ENCODE measurements at regions not wholly inside any gene's neighbourhood (a gene's known extent, or its start where the extent isn't known, plus 50 kb on each side); places are given as distances from the start of the nearest gene placed in this dataset.
"Not testable (repeated sequence)": the region's sequence is repeated elsewhere in the genome, so short reads cannot be mapped to it uniquely, and the experiment has no call there.

- DNase-seq (ENCODE audit: low read depth in 3 of 3, low spot score in 2 of 3): no peak
These were observed 165.6 kb upstream of the CCDC54 start for GRCh38 chr3:107211608-107212007.

GRCh38 chr3:107212618-107213017 is 164.6 kb upstream of the CCDC54 start:
- DNase-seq (ENCODE audit: low read depth in 3 of 3, low spot score in 2 of 3): no peak

- DNase-seq (ENCODE audit: low read depth in 3 of 3, low spot score in 2 of 3): no peak
These were observed 164.1 kb upstream of the CCDC54 start for GRCh38 chr3:107213044-107213669.

GRCh38 chr3:107216229-107216628 is 161.0 kb upstream of the CCDC54 start:
- DNase-seq (ENCODE audit: low read depth in 3 of 3, low spot score in 2 of 3): no peak

GRCh38 chr3:107216711-107217110 is 160.5 kb upstream of the CCDC54 start:
- no peak for DNase-seq (ENCODE audit: low read depth in 3 of 3, low spot score in 2 of 3)

GRCh38 chr3:107217172-107217571 is 160.1 kb upstream of the CCDC54 start:
- DNase-seq (ENCODE audit: low read depth in 3 of 3, low spot score in 2 of 3): no peak

- DNase-seq (ENCODE audit: low read depth in 3 of 3, low spot score in 2 of 3): no peak
These were observed 158.4 kb upstream of the CCDC54 start for GRCh38 chr3:107218864-107219269.

- no peak for DNase-seq (ENCODE audit: low read depth in 3 of 3, low spot score in 2 of 3)
These were observed 156.7 kb upstream of the CCDC54 start for GRCh38 chr3:107220538-107220937.

- DNase-seq (ENCODE audit: low read depth in 3 of 3, low spot score in 2 of 3): no peak
These were observed 155.4 kb upstream of the CCDC54 start for GRCh38 chr3:107221856-107222255.

- DNase-seq (ENCODE audit: low read depth in 3 of 3, low spot score in 2 of 3): no peak
These were observed 154.3 kb upstream of the CCDC54 start for GRCh38 chr3:107222907-107223306.

- DNase-seq (ENCODE audit: low read depth in 3 of 3, low spot score in 2 of 3): no peak
These were observed 153.1 kb upstream of the CCDC54 start for GRCh38 chr3:107224026-107224596.

- no peak for DNase-seq (ENCODE audit: low read depth in 3 of 3, low spot score in 2 of 3)
These were observed 150.1 kb upstream of the CCDC54 start for GRCh38 chr3:107227091-107227490.

GRCh38 chr3:107233877-107234276 is 143.4 kb upstream of the CCDC54 start:
- not testable (repeated sequence) for DNase-seq (ENCODE audit: low read depth in 3 of 3, low spot score in 2 of 3)

- DNase-seq (ENCODE audit: low read depth in 3 of 3, low spot score in 2 of 3): no peak
These were observed 141.9 kb upstream of the CCDC54 start for GRCh38 chr3:107235193-107235927.

- DNase-seq (ENCODE audit: low read depth in 3 of 3, low spot score in 2 of 3): peak; percentile 75 to 77 (median 76)
These were observed 141.3 kb upstream of the CCDC54 start for GRCh38 chr3:107235928-107236315.

GRCh38 chr3:107236655-107237337 is 140.4 kb upstream of the CCDC54 start:
- DNase-seq (ENCODE audit: low read depth in 3 of 3, low spot score in 2 of 3): no peak

GRCh38 chr3:107238787-107239186 is 138.5 kb upstream of the CCDC54 start:
- DNase-seq (ENCODE audit: low read depth in 3 of 3, low spot score in 2 of 3): no peak

GRCh38 chr3:107239703-107240102 is 137.5 kb upstream of the CCDC54 start:
- DNase-seq (ENCODE audit: low read depth in 3 of 3, low spot score in 2 of 3): no peak

- DNase-seq (ENCODE audit: low read depth in 3 of 3, low spot score in 2 of 3): peak in 2 of 3 donors; percentile 57
These were observed 136.8 kb upstream of the CCDC54 start for GRCh38 chr3:107240183-107241091.

GRCh38 chr3:107241217-107241616 is 136.0 kb upstream of the CCDC54 start:
- no peak for DNase-seq (ENCODE audit: low read depth in 3 of 3, low spot score in 2 of 3)
